Mesodermal cell (in vitro differentiated cells): ENCODE measurements at regions not wholly inside any gene's neighbourhood (a gene's known extent, or its start where the extent isn't known, plus 50 kb on each side); places are given as distances from the start of the nearest gene placed in this dataset.

Experiments used
- H3K27ac ChIP-seq: 2 replicates; pipeline ENCODE4 v1.7.0; 2013; ENCODE audit warnings: mild to moderate bottlenecking, low read depth, low read length, moderate library complexity; ENCODE audit not compliant: severe bottlenecking
- H3K36me3 ChIP-seq: 2 replicates; pipeline ENCODE4 v1.7.1; 2013; ENCODE audit warnings: mild to moderate bottlenecking, low read length, moderate library complexity; ENCODE audit not compliant: control insufficient read depth, insufficient read depth
- H3K4me1 ChIP-seq: one replicate; pipeline ENCODE4 v1.7.1; 2013; ENCODE audit warnings: mild to moderate bottlenecking, low read length; ENCODE audit not compliant: insufficient read depth, control insufficient read depth, poor library complexity, severe bottlenecking
- H3K4me3 ChIP-seq: 2 replicates; pipeline ENCODE4 v1.7.0; 2013; ENCODE audit warnings: low read length, control low read depth, mild to moderate bottlenecking; ENCODE audit not compliant: insufficient read depth, poor library complexity, severe bottlenecking; ENCODE audit errors: extremely low read depth
- H3K9me3 ChIP-seq: 2 replicates; pipeline ENCODE4 v1.7.1; 2013; ENCODE audit warnings: mild to moderate bottlenecking, low read length, moderate library complexity; ENCODE audit not compliant: control insufficient read depth
- WGBS, 2 experiments: methylation state at CpG; one replicate each; pipeline ENCODE4 v1.1.5; 2013; ENCODE audit warnings: missing lambda C conversion rate in 2 of 2; ENCODE audit not compliant: insufficient coverage in 2 of 2; 5-methylcytosine and 5-hydroxymethylcytosine counted together

DNA sequence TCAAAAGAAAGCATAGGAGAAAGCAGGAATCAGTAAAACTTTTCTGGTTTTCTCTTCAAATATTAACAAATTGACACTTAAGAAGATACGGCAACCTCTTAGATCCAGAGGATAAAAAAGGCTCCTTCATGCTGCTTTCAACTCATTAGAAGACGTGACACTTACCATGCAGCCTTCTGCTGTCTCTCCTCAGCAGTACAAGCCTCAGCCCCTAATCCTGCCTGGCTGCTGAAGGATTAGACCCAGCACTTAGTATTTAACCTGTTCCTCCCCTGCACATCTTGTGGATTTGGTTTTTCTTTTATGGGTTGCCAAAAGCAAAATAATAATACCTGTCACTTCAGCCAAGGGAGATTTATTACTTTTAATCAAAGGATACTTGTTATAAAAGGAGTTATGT lies 108.4 kb downstream of the LYZL1 start:
- Histone ChIP-seq H3K4me1 (no peaks in the 10 kb centered on the region), H3K9me3 (peaks cover 5% of the 10 kb centered on the region), H3K4me3 (no peak overlapping the region), H3K36me3 (no peaks in the 10 kb centered on the region), H3K27ac (no peak overlapping the region)
- 54 to 72% methylated on average over 2 of the region's 2 CpGs for WGBS, 2 experiments

GRCh38 chr10:29403208-29403607 lies 114.3 kb downstream of the LYZL1 start:
- H3K36me3 ChIP-seq, result no peaks in the 10 kb centered on the region
- H3K4me3 ChIP-seq, result no peak overlapping the region
- H3K9me3 ChIP-seq, result peaks cover 23% of the 10 kb centered on the region
- no peaks in the 10 kb centered on the region for H3K4me1 ChIP-seq
- no peak overlapping the region for H3K27ac ChIP-seq

DNA sequence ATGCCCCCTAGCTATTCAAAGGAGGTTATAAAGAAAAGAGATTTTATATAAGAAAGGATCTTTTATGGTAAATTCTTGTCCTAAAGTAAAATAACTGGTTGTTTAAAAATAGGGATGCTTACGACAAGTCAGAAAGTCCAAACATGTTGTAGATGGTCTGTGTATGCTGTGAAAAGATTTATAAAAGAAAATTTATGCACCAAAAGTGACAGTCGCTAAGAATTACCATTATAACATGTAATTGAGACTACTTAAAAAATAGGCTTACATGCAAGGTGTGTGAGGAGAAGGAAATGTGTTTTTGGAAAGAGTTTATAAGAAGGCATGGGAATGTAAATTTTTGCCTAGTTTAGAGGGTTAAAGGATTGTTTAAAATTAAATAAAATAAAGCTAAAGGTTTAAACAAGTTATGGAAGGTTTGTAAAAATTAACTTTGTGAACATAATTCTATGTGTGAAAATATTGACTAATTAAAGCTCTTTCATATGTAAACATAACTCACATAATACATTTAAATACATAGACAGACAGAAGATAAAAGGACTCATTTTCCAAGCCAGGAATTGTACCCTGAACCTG lies 118.5 kb downstream of the LYZL1 start:
- no peak overlapping the region for H3K4me3 ChIP-seq
- H3K36me3 ChIP-seq, result no peaks in the 10 kb centered on the region
- H3K27ac ChIP-seq, result no peak overlapping the region
- peaks cover 35% of the 10 kb centered on the region for H3K9me3 ChIP-seq
- no peaks in the 10 kb centered on the region for H3K4me1 ChIP-seq
- WGBS, 2 experiments, result 100% methylated on average over 1 of the region's 2 CpGs; no CpG with 5 or more reads in 1 of the 2 experiments
